WTC11 (cell line): ENCODE measurements at regions not wholly inside any gene's neighbourhood (a gene's known extent, or its start where the extent isn't known, plus 50 kb on each side); places are given as distances from the start of the nearest gene placed in this dataset.

Source experiments
- CTCF ChIP-seq: fragments of 200-600 bp; IDR thresholded peaks from 2 replicates; pipeline ENCODE4 v1.8.0; 2022; ENCODE audit warnings: antibody characterized with exemption
- EMX1 ChIP-seq: fragments of 250-450 bp; sonication (Bioruptor Pico); IDR thresholded peaks from 2 replicates; pipeline ENCODE4 v1.8.0; 2021; ENCODE audit warnings: mild to moderate bottlenecking
- FOXP1 ChIP-seq: sonication (generic); formaldehyde crosslinking; IDR thresholded peaks from 2 replicates; pipeline ENCODE4 v1.8.0; 2022; ENCODE audit warnings: missing genetic modification reagents, mild to moderate bottlenecking, moderate library complexity, borderline replicate concordance
- FOXP4 ChIP-seq: sonication (generic); formaldehyde crosslinking; IDR thresholded peaks from 2 replicates; pipeline ENCODE4 v1.8.0; 2022; ENCODE audit warnings: mild to moderate bottlenecking, missing genetic modification reagents
- TEAD1 ChIP-seq: sonication (generic); formaldehyde crosslinking; IDR thresholded peaks from 2 replicates; pipeline ENCODE4 v1.8.0; 2022; ENCODE audit warnings: mild to moderate bottlenecking, missing genetic modification reagents
- TEAD4 ChIP-seq: sonication (generic); formaldehyde crosslinking; IDR thresholded peaks from 2 replicates; pipeline ENCODE4 v1.8.0; 2022; ENCODE audit warnings: mild to moderate bottlenecking, missing genetic modification reagents

GRCh38 chr1:81700728-81701470 is 99.8 kb upstream of the ADGRL2 start:
- no peak for TF ChIP-seq FOXP1
- no peak for TF ChIP-seq TEAD4 (CRISPR knock-in tag)
- TF ChIP-seq CTCF, result no peak
- no peak for TF ChIP-seq FOXP4
- no peak for TF ChIP-seq TEAD1 (CRISPR knock-in tag)
- TF ChIP-seq EMX1, result no peak
